ENCODE measurements at regions not wholly inside any gene's neighbourhood (a gene's known extent, or its start where the extent isn't known, plus 50 kb on each side); places are given as distances from the start of the nearest gene placed in this dataset.

DNA sequence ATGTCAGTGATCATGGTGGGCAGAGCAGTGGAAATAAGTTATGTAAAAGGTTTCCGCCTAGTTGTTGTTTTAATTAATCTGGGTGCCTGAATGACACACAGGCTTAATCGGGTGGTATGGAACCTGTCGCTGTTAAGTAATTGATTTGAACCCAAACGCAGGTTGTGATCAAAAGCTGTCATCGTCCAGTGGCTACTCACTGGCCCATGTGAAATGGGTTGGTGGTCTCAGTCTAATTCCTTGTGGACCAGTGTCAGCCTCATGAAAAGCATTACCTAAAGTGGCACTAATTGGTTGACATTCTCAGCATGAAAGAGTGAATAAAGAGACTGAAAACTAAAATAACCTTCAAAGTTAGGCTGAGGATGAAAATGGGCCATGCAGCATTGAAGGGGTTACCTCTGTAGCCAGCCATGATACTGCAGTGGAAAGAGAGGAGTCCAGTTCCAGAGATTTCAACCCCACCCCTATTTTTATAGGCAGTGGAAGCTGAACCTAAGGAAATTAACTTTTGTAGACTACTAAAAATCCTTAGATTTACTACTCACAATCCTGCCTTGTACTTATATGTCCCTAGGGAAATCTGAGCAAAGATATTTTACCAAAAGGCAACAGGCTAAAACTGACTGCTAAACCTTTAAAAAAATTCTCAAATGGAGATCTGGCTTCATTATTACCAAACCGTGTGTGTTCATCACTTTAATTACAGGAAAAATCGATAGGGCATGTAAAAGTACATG lies 251.7 kb upstream of the TENM3 start (continued):
- TF ChIP-seq, protein P1, sequence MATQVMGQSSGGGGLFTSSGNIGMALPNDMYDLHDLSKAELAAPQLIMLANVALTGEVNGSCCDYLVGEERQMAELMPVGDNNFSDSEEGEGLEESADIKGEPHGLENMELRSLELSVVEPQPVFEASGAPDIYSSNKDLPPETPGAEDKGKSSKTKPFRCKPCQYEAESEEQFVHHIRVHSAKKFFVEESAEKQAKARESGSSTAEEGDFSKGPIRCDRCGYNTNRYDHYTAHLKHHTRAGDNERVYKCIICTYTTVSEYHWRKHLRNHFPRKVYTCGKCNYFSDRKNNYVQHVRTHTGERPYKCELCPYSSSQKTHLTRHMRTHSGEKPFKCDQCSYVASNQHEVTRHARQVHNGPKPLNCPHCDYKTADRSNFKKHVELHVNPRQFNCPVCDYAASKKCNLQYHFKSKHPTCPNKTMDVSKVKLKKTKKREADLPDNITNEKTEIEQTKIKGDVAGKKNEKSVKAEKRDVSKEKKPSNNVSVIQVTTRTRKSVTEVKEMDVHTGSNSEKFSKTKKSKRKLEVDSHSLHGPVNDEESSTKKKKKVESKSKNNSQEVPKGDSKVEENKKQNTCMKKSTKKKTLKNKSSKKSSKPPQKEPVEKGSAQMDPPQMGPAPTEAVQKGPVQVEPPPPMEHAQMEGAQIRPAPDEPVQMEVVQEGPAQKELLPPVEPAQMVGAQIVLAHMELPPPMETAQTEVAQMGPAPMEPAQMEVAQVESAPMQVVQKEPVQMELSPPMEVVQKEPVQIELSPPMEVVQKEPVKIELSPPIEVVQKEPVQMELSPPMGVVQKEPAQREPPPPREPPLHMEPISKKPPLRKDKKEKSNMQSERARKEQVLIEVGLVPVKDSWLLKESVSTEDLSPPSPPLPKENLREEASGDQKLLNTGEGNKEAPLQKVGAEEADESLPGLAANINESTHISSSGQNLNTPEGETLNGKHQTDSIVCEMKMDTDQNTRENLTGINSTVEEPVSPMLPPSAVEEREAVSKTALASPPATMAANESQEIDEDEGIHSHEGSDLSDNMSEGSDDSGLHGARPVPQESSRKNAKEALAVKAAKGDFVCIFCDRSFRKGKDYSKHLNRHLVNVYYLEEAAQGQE (IDR thresholded peaks at IDR 0.05; ENCODE audit: borderline replicate concordance in 1 of 2, low read depth in 1 of 2, low read length in 2 of 2), result no peak
- TF ChIP-seq DBP (CRISPR knock-in tag; IDR thresholded peaks at IDR 0.05; ENCODE audit: not compliant biosample characterization) (no peak), NCOA5 (CRISPR knock-in tag; IDR thresholded peaks at IDR 0.05) (no peak), ZNF557 (CRISPR knock-in tag; IDR thresholded peaks at IDR 0.05) (no peak), HNF4G (IDR thresholded peaks at IDR 0.05; ENCODE audit: borderline replicate concordance, low read depth, low read length) (no peak), HNF4G (CRISPR knock-in tag; IDR thresholded peaks at IDR 0.05; ENCODE audit: borderline replicate concordance, low read depth) (no peak), SMAD3 (CRISPR knock-in tag; IDR thresholded peaks at IDR 0.05) (no peak)
- TF ChIP-seq, protein P2, sequence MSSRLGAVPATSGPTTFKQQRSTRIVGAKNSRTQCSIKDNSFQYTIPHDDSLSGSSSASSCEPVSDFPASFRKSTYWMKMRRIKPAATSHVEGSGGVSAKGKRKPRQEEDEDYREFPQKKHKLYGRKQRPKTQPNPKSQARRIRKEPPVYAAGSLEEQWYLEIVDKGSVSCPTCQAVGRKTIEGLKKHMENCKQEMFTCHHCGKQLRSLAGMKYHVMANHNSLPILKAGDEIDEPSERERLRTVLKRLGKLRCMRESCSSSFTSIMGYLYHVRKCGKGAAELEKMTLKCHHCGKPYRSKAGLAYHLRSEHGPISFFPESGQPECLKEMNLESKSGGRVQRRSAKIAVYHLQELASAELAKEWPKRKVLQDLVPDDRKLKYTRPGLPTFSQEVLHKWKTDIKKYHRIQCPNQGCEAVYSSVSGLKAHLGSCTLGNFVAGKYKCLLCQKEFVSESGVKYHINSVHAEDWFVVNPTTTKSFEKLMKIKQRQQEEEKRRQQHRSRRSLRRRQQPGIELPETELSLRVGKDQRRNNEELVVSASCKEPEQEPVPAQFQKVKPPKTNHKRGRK (CRISPR knock-in tag; IDR thresholded peaks at IDR 0.05), result no peak

Data from HepG2 (cell line).